Activated T-cell treated with anti-CD3 and anti-CD28 coated beads for 24 hours (primary cell): ENCODE measurements at regions not wholly inside any gene's neighbourhood (a gene's known extent, or its start where the extent isn't known, plus 50 kb on each side); places are given as distances from the start of the nearest gene placed in this dataset.

Experiments
- DNase-seq: peaks from one replicate; pipeline ENCODE4 v3.0.0-alpha.2; 2020; ENCODE audit warnings: low read depth

DNA sequence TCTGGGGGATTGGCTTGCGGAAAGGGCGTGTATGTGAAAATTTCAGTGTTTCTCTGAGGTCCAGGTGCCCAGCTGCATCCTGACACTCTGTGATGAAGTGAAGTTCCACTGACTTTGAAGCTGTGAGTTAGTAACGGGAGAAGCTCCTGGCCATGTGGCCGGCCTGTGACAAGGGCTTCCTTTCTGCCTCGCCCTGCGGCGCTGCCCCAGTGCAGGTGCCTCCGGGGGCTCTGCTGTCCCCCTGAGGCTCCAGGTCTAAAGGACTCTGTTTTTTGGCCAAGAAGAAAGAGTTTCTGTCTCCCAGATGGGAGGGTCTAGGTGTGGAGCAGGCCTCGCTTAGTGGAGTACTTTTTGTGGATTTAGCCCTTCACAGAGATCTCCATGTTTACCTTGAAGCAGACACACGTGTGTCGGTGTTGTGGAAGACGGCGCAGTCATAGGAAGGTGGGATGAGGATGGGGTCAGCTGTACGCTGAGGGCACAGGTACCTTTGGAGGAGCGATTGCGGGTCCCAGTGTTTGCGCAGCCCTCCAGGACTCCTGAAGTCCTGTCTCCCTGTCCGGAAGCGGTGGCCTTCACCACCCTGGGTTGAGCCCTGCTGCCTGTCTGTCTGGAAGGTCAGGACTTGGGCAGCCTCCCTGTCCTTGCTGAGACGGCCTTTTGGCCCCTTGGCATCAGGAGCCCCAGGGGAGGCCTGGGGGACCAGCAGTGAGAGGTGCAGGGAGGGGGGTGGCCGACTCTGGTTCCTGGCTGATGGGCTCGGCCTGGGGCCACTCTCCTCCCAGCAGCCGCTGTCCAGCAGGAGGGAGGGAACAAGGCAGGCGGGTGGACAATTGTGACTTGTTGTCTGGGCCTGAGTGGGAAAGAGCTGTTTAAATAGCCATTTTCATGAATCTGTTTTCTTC is 1249.3 kb downstream of the BRD1 start:
- DNase-seq = no peak

DNA sequence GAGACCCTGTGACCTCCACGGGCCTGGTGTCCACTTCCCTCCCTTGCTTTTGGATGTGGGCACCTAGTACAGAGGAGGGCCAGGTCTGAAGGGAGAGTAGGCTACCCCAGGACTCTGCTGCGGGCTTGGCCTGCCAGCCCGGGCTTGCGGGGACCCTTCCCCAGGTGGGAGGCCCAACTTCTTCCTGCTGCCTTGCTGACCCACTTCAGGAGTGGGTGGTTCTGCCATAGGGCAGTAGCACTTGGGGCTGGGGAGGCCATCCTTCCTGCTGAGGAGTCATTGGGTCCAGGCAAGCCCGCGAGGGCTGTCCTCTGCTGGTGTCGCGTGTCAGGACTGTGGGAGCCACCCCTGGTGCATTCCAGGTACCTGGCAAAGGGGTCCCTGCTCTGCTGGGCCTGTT is 1250.0 kb downstream of the BRD1 start:
- no peak for DNase-seq

DNA sequence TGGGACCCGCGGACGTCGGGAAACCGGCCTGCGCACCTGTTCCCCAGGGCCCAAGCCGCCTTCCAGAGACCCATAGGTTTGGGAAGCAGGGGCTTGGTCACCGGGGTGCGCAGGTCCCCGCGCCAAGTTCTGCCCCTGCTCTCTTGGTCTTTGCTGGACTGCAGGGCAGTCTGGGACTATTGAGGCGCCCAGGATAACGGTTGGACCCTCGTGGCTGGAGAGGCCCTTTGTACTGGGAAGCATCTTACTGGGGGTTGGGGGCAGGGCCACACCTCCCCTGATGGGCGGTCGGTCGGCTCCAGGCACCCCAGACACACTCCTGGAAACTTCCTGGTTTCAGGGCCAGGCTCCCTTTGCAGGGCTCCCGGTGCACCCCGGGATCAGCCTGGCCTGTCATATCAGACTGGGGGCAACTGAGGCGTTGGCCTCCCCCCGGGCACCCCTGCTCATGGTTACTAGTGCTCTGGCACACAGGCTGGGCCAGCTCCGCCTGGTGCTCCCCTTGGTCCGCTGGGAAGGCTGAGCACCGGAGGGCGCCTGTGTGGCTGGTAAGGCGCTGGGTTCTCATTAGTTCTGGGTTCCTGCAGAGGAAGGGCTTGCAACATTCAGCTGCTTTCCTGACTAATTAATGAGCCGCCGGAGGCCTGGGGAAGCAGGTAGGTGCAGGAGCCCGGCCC is 1250.5 kb downstream of the BRD1 start:
- no peak for DNase-seq

DNA sequence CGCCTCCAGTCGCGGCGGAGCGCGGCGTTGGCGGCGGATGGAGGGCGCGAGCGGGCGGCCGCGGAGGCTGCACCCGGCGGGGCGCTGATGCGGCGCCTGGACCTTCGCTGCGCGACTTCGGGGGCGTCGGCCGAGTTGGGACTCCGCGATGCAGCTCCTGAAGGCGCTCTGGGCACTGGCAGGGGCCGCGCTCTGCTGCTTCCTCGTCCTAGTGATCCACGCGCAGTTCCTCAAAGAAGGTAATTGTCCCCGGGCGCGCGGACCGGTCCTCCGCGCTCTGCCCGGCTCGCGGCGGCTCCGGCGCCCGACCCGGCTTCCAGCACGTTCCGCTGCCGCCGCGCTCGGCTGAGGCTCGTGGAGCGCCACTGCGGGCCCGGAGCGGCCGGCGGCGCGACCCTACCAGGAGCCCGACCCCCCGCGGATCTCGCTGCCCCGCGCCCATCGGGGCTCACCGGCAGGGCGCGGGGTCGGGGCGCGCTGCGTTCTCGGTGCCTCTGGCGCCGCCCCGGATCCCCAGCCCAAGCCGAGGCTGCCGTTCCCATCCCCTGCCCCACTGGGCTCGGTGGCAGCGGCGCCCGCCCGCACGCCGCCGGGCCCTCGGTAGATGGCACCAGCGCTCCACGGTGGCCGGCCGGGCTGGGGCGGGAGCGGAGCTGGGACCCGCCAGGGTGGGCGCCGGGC is 1251.2 kb downstream of the BRD1 start:
- no peak for DNase-seq

DNA sequence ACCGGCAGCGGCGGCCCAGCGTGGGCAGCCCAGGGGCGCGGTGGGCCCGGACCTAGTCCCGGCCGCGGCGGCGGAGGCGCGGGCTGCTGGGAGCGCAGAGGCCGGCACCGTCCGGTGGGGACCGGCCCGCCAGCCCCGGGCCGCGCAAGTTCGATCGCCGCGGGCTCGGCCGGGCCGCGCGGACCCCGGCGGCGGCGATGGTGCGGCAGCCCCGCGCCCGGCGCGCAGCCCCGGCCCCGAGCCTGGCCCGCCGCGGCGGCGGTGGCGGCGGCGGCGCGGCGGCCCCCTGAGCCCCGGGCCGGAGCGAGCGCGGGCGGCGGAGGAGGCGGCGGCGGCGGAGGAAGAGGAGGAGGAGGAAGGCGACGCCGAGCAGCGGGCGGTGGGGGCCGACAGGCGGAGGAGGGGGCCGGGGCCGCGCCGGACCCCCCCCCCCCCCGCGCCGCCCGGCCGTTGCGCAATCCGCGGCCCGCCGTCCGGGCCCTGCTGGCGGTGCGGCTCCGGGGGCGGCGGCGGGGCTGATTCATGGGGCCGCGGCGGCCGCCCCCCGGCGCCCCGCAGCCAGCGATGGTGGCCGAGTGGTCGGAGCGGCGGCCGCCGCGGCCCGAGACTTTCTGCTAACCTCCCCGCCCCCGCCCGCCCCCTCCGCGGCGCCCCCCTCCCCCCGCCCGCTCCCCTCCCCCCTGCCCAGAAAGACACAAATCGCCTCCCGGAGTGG is 1251.9 kb downstream of the BRD1 start:
- DNase-seq = no peak

DNA sequence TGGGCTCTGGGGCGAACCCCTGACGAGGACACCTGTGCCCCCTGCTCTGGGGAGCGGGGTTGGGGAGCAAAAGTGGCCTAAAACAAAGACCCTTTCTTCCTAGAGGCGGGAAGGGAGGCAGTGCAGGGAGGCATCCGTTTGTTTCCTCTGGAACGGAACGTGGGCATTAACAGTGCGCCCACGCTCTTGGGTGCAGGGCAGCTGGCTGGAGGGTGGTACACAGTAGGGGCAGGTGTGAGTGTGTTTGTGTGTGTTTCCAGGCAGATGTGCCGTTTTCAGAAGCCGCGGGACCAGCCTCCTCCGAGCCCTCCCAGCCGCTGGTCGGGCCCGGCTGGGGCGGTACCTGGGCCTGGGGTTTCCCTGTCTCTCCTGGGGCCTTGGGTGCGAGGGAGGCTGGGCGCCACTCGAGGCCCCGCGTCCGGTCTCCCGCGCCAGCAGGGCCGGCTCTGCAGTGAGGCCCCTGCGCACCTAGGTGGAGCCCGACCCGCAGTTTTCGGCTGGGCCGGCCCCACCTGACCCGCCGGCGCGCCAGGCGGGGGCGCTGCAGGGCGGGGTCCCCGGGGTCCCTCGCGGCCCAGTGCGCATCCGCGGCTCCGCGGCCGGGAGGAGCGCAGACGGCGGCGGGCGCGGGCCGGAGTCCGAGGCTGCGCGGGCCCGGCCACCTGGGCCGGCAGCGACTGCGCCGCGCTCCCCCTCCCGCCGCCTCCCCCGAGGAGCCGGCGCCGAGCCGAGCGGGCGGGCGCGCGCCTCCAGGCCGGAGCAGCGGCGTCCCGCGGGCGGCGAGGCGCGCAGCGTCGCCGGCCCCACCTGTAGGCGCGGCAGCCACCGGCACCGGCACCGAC is 1252.7 kb downstream of the BRD1 start:
- DNase-seq = peak; percentile 3

DNA sequence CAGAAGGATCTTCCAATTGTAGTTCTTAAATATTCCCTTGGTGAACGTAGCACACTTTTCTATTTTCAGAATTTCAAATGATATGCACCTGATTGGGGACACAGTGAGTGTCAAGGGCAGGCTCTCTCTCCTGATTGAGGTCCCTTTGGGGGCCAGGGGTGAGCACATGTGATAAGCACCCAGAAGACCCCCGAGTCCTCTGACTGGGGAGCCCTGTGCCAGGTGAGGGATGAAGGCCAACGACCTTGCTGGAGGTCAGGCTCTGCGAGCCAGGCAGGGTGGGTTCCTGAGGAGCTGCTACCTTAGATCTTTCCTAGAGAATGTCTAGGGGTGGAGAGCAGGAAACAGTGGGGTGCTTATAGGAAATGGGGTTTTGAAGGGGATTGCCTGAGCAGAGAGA is 1253.9 kb downstream of the BRD1 start:
- DNase-seq = no peak

DNA sequence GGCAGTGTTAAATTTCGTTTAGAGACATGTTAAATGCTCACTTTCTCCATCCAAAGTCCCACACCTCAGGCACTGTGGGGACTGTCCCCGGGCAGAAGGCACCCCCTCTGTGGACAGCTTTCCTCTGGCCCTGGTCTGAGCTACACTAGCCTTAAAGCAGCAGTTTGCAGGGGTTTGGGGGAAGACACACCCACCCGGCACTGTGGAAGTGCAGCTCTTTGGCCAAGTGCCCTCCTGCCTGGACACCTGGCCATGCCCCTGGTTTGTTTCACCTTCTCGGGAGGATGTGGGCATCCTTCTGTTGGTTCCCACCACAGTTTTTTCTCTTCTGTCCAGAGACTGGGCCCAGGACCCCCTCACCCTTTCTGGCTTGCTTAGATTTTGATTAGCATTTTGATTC is 1254.7 kb downstream of the BRD1 start:
- DNase-seq = no peak

DNA sequence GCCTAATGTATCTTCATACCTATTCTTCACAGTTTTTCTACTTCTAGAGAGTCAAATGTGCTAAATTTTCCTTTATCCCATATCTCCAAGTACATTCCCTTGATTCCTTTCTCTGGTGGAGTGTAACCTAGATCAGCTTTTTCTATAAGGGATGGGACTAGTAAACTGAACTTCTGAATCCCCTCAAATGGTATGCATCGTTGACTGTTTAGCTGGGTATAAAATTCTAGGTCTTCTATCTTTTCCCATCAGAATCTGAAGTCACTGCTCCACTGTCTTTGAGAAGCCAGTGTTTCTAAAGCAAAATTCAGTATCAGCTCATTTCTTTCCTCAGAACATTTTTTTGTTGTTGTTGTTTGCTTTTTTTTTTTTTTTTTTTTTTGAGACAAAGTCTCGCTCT is 1256.8 kb downstream of the BRD1 start:
- DNase-seq = no peak

DNA sequence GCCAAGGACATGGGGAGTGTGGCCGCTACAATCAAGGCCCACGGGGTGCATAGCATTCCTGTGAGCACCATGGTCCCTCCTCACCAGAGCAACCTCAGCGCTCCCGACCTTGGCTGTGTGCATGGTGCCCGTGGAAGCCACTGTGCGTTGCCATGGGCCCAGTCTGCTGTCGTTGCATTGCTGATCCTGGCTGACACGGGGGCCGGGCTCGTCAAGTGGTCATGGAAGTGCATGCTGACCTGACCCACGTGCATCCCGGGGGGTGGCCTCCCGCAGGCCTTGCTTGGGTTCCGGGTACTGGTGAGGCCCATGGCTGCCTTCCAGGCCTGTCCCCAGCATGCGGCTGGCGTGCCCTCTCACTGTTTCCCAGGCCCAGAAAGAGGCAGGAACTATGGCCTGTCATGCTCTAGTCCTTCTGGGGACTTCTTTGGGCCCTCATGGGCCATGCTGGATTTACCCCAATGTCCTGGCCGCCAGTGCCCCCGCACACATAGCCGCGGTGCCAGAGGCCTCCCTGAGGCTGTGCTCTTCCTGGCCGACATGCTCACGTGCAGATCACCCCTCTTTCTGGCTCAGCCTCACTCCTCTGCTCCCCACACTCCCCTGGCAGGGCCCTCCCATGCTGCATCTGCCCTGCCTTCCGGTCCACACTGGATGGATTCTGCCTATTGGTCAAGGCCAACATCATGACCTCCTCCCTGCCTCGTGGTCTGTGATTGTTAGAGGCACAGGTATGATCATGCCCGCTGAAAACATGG is 1258.0 kb downstream of the BRD1 start:
- no peak for DNase-seq

DNA sequence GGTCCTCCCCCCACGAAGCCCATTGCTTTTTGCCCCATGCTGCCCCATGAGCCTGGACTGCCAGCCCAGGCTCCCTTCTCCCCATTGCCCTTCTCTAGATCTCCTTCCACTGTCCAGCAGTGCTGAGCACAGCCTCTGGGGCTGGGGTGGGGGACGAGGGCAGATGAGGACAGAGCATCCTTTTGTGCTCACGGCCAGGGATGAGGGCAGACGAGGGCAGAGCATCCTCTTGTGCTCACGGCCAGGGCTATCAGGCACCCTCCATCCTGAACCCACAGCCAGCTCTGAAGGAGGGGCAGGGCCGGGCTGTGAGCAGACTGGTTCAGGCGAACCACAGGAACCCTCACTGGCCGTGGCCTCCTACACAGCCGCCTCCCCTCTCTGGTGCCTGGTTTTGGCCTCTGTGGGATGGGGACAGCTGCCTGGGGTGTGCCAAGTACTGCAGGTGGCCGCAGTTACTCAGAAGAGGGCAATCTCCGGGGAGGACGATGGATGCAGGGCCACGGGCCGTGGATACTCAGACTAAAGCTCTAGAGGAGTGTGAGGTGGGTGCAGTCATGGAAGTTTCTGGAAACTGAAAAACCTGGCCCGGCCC is 1258.8 kb downstream of the BRD1 start:
- no peak for DNase-seq

DNA sequence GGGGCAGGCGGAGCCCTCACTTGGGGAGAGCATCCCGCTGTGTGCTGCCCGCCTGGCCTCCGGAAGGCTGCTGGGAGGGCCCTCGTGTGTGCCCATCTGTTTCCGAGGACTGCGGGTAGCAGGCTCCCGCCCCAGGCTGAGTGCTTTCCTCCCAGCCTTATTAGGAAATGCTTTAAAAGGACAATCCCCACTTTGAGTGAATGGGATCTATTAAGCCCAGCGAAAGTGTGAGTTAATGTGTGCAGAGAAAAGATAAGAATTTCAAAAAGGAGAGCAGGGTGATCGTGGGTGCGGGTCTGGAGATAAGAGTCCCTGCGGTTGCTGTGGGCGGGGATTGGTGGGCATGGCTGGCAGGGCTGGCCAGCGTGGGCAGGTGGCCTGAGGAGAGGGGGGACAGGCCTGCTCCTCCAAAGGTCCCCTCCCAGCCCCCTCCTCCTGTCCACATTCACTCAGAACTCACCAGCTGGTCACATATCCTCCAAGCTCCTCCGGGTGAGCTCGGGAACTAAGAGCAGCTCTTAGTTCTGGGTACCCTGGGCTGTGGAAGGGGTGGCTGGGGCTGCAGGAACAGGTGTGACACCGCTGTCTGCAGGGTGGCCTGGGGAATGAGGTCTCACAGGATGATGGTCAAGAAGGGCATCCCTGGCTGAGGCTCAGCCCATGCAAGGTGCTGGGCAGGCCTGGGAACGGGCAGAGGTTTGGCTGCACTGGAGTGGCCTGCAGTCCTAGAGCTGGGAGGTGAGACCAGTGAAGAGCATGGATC is 1260.3 kb downstream of the BRD1 start:
- DNase-seq = no peak

DNA sequence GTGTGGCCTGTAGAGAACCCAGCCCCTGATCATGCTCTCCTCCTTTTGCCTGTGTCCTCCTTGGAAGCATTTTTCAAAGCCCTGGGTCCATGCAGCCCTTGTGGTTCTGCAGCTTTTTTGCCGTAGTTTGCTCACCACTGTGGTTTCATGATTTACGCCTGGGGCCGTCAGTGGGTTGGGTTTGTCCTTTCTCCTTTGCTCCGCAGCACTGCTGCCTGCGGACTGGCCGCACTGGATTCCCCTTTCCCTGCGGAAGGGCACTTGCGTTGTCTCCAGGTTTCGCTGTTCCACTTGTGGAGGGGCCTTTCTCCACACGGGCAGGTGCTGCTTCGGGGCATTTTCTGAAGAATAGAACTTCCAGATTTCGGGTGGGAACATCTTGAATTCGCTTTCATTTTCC is 1260.9 kb downstream of the BRD1 start:
- DNase-seq = no peak

DNA sequence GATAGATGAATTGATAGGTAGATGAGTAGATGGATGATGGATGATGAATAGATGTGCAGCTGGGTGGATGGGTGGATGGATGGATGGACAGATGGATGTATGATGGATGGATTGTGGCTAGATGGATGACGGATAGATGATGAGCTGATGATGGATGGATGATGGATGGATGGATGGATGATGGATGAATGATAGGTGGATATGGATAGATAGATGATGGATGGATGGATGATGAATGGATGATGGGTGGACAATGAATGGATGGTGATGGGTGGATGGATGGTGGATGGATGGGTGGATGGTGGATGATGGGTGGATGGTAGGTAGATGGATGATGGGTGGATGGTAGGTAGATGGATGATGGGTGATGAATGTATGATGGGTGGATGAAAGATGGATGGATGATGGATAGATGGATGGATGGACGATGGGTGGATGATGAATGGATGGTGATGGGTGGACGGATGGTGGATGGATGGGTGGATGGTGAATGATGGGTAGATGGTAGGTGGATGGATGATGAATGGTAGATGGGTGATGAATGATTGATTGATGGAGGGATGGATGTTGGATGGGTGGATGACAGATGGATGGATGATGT is 1261.7 kb downstream of the BRD1 start:
- DNase-seq = no peak

DNA sequence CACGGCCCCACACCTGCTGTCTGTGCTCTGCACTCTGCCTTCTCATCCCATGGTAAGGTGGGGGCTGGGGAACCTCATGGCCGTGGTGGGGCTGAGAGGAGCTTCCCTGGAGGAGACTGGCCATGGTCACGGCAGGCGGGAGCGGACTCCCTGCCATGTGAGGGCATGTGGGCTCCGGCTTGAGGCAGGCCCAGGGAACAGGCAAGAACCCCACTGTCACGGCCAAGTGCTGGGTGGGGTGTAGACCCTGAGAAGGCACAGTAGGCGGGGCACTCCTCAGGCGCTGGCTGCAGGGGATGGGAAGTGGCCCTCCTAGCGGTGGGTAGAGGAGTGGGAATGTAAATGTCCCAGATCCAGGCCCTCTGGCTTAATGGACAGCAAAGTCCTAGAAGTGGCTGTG is 1262.7 kb downstream of the BRD1 start:
- DNase-seq = no peak

DNA sequence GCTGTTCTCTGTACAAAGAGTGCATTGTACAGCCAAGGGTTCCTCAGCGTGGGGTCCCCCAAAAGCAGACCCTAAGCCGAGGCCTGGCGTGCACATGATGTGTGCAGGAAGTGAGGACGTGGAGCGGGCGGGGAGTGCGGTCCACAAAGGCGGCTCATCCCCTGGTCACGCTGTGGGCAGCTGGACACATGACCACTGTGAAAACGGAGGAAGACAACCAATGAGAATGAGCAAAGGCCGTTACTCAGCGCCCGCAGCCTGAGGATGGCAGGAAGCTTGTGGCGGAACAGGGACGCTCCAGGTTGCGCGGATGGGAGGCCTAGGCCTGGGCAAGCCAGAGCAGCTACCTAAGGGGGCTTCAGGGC is 1263.7 kb downstream of the BRD1 start:
- no peak for DNase-seq

DNA sequence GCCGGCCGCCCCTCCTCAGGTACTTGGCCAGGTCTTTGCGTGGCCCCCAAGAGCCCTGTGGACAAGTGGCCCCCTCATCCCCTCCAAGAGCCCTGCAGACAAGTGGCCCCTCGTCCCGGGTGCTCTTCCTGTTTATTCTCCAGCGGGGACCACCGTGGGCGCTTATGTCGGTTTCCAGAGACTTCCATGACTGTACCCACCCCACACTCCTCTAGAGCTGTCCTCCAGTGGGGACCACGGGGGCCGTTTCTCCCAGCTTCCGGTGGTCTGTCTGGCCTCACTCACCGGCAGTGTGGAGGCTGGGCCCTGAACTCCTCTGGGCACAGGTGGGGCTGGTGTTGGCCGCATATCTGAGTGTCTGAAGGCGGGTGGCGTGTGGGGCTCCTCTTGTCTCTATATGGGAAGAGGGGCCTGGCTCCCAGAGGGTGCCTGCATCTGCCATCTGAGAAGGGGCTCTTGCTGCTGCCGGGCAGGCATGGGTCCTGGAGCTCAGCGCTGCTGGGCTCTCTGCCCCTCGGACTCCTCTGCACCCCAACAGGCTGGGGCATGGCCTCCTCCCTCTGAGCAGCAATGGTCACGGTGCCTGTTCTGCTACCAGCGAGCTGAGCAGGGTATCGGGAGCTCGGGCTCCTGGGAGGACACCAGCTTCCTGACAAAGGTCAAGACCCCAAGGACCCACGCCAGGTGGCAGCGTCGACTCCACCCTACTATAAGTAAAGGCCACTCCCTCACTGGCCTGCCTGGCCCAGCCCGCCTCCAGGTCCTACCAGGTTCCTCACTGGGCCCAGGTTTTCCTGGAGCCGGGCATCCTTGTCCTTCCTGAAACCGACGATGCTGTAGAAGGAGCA is 1264.3 kb downstream of the BRD1 start:
- DNase-seq = no peak

DNA sequence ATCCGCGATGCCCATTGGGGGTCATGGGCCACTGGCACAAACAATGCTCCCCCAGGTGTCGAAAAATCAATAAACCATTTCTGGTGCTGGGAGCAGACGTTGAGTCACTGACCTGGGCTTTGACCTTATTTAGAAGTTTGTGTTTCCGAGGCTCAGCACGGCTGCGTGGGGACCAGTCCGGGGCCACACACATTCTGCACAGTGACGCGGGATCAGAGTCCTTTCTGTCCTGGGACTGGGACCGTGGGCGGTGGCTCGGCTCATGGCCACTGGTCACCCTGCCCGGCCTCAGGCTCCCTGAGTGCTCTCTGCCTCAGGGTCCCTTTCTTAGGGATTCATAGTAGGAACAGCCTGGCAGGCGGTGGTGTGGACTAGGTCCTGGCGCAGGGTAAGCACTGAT is 1266.0 kb downstream of the BRD1 start:
- no peak for DNase-seq
